WTC11 (cell line): ENCODE measurements at regions not wholly inside any gene's neighbourhood (a gene's known extent, or its start where the extent isn't known, plus 50 kb on each side); places are given as distances from the start of the nearest gene placed in this dataset.

Source experiments
- CBFB ChIP-seq: sonication (generic); formaldehyde crosslinking; IDR thresholded peaks from 2 replicates; pipeline ENCODE4 v1.8.1; 2022; ENCODE audit warnings: mild to moderate bottlenecking, low read depth, missing genetic modification reagents
- HMGA2 ChIP-seq: fragments of 250-450 bp; sonication (Bioruptor Pico); IDR thresholded peaks from 2 replicates; pipeline ENCODE4 v1.4.0; 2021; ENCODE audit warnings: mild to moderate bottlenecking, moderate library complexity
- IRF2 ChIP-seq: sonication (generic); formaldehyde crosslinking; IDR thresholded peaks from 2 replicates; pipeline ENCODE4 v1.8.0; 2022; ENCODE audit warnings: low read depth, missing genetic modification reagents, borderline replicate concordance
- RELA ChIP-seq: sonication (generic); formaldehyde crosslinking; IDR thresholded peaks from 2 replicates; pipeline ENCODE4 v1.8.1; 2022; ENCODE audit warnings: missing genetic modification reagents, mild to moderate bottlenecking, borderline replicate concordance
- TCF7 ChIP-seq: sonication (generic); formaldehyde crosslinking; IDR thresholded peaks from 2 replicates; pipeline ENCODE4 v1.8.0; 2022; ENCODE audit warnings: mild to moderate bottlenecking, low read depth, missing genetic modification reagents, moderate library complexity
- TF ChIP-seq, protein P1 (sequence below): fragments of 250-450 bp; sonication (Bioruptor Pico); IDR thresholded peaks from 2 replicates; pipeline ENCODE4 v1.9.0; 2021; ENCODE audit warnings: moderate library complexity, mild to moderate bottlenecking, inconsistent platforms, borderline replicate concordance
- TF ChIP-seq, protein P2 (sequence below): fragments of 200-600 bp; IDR thresholded peaks from 2 replicates; pipeline ENCODE4 v1.8.0; 2022; ENCODE audit warnings: antibody characterized with exemption
- TF ChIP-seq, protein P3 (sequence below): sonication (generic); formaldehyde crosslinking; IDR thresholded peaks from 2 replicates; pipeline ENCODE4 v1.8.1; 2022; ENCODE audit warnings: missing genetic modification reagents, borderline replicate concordance
- TF ChIP-seq, protein P4 (sequence below): sonication (generic); formaldehyde crosslinking; IDR thresholded peaks from 2 replicates; pipeline ENCODE4 v1.8.1; 2022; ENCODE audit warnings: mild to moderate bottlenecking, missing genetic modification reagents, moderate library complexity, borderline replicate concordance
- TF ChIP-seq, protein P5 (sequence below): sonication (generic); formaldehyde crosslinking; IDR thresholded peaks from 2 replicates; pipeline ENCODE4 v1.8.0; 2022; ENCODE audit warnings: missing genetic modification reagents

DNA sequence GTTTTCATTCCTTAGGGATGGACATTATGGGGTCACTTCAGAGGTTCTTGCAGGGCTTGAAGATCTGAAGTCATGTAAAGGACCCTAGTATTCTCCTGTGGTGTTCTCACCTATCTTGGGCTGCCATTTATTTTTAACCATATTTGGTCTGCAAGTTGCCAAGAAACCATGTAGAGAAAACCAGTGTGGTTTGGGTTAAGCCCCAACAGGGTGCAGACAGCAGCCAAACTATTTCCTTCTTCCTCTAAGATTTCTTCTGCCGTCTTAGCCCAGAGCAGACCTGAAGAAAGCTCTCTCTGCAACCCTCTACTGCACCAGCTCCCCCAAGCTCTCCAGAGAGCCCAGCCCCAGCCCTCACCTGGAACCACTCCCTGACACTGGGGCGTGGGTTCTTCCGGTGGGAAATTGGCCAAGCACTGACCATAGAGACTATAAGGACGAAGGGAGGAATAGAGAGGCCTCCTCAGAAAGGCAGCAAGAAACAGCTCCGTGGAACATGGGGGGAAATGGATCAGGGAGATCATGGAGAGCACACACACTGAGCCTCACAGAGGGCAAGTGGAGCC lies 136.6 kb downstream of the SYF2 start:
- TF ChIP-seq, protein P1, sequence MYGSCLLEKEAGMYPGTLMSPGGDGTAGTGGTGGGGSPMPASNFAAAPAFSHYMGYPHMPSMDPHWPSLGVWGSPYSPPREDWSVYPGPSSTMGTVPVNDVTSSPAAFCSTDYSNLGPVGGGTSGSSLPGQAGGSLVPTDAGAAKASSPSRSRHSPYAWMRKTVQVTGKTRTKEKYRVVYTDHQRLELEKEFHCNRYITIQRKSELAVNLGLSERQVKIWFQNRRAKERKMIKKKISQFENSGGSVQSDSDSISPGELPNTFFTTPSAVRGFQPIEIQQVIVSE (CRISPR knock-in tag) = no peak
- TF ChIP-seq, protein P2, sequence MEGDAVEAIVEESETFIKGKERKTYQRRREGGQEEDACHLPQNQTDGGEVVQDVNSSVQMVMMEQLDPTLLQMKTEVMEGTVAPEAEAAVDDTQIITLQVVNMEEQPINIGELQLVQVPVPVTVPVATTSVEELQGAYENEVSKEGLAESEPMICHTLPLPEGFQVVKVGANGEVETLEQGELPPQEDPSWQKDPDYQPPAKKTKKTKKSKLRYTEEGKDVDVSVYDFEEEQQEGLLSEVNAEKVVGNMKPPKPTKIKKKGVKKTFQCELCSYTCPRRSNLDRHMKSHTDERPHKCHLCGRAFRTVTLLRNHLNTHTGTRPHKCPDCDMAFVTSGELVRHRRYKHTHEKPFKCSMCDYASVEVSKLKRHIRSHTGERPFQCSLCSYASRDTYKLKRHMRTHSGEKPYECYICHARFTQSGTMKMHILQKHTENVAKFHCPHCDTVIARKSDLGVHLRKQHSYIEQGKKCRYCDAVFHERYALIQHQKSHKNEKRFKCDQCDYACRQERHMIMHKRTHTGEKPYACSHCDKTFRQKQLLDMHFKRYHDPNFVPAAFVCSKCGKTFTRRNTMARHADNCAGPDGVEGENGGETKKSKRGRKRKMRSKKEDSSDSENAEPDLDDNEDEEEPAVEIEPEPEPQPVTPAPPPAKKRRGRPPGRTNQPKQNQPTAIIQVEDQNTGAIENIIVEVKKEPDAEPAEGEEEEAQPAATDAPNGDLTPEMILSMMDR = no peak
- TF ChIP-seq, protein P3, sequence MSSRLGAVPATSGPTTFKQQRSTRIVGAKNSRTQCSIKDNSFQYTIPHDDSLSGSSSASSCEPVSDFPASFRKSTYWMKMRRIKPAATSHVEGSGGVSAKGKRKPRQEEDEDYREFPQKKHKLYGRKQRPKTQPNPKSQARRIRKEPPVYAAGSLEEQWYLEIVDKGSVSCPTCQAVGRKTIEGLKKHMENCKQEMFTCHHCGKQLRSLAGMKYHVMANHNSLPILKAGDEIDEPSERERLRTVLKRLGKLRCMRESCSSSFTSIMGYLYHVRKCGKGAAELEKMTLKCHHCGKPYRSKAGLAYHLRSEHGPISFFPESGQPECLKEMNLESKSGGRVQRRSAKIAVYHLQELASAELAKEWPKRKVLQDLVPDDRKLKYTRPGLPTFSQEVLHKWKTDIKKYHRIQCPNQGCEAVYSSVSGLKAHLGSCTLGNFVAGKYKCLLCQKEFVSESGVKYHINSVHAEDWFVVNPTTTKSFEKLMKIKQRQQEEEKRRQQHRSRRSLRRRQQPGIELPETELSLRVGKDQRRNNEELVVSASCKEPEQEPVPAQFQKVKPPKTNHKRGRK = no peak
- TF ChIP-seq IRF2 (no peak), TCF7 (CRISPR knock-in tag) (no peak), CBFB (CRISPR knock-in tag) (no peak), RELA (CRISPR knock-in tag) (no peak), HMGA2 (no peak)
- TF ChIP-seq, protein P4, sequence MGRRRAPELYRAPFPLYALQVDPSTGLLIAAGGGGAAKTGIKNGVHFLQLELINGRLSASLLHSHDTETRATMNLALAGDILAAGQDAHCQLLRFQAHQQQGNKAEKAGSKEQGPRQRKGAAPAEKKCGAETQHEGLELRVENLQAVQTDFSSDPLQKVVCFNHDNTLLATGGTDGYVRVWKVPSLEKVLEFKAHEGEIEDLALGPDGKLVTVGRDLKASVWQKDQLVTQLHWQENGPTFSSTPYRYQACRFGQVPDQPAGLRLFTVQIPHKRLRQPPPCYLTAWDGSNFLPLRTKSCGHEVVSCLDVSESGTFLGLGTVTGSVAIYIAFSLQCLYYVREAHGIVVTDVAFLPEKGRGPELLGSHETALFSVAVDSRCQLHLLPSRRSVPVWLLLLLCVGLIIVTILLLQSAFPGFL (CRISPR knock-in tag) = no peak
- TF ChIP-seq, protein P5, sequence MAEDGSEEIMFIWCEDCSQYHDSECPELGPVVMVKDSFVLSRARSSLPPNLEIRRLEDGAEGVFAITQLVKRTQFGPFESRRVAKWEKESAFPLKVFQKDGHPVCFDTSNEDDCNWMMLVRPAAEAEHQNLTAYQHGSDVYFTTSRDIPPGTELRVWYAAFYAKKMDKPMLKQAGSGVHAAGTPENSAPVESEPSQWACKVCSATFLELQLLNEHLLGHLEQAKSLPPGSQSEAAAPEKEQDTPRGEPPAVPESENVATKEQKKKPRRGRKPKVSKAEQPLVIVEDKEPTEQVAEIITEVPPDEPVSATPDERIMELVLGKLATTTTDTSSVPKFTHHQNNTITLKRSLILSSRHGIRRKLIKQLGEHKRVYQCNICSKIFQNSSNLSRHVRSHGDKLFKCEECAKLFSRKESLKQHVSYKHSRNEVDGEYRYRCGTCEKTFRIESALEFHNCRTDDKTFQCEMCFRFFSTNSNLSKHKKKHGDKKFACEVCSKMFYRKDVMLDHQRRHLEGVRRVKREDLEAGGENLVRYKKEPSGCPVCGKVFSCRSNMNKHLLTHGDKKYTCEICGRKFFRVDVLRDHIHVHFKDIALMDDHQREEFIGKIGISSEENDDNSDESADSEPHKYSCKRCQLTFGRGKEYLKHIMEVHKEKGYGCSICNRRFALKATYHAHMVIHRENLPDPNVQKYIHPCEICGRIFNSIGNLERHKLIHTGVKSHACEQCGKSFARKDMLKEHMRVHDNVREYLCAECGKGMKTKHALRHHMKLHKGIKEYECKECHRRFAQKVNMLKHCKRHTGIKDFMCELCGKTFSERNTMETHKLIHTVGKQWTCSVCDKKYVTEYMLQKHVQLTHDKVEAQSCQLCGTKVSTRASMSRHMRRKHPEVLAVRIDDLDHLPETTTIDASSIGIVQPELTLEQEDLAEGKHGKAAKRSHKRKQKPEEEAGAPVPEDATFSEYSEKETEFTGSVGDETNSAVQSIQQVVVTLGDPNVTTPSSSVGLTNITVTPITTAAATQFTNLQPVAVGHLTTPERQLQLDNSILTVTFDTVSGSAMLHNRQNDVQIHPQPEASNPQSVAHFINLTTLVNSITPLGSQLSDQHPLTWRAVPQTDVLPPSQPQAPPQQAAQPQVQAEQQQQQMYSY (CRISPR knock-in tag) = no peak
